Effector memory CD8-positive, alpha-beta T cell (primary cell): ENCODE measurements at regions not wholly inside any gene's neighbourhood (a gene's known extent, or its start where the extent isn't known, plus 50 kb on each side); places are given as distances from the start of the nearest gene placed in this dataset.
"Not testable (repeated sequence)": the region's sequence is repeated elsewhere in the genome, so short reads cannot be mapped to it uniquely, and the experiment has no call there.

Experiments
- ATAC-seq: fragments of 150-1000 bp; cut with Tn5 transposase; replicated peaks from 2 replicates; pipeline ENCODE4 v1.10.0; 2021; ENCODE audit warnings: mild to moderate bottlenecking, moderate library complexity
- DNase-seq, 3 experiments: peaks; one replicate each; pipeline ENCODE4 v3.0.0; 2021
- H3K27ac Mint-ChIP-seq, 2 donors: one replicate each; pipeline ENCODE4 v1.8.0; 2022; ENCODE audit warnings: mild to moderate bottlenecking in 2 of 2, mixed read lengths in 2 of 2, moderate library complexity in 2 of 2
- H3K27me3 Mint-ChIP-seq, 2 donors: one replicate each; pipeline ENCODE4 v1.8.0; 2022; ENCODE audit warnings: mixed read lengths in 2 of 2
- H3K36me3 Mint-ChIP-seq: one replicate; pipeline ENCODE4 v1.8.0; 2022; ENCODE audit warnings: mild to moderate bottlenecking, moderate library complexity, mixed read lengths; ENCODE audit not compliant: insufficient read depth
- H3K4me1 Mint-ChIP-seq, 2 donors: one replicate each; pipeline ENCODE4 v1.8.0; 2022; ENCODE audit warnings: low read depth in 2 of 2, mixed read lengths in 2 of 2
- H3K4me3 Mint-ChIP-seq, 2 donors: one replicate each; pipeline ENCODE4 v1.8.0; 2022; ENCODE audit warnings: mild to moderate bottlenecking in 2 of 2, mixed read lengths in 2 of 2, moderate library complexity in 2 of 2
- H3K9me3 Mint-ChIP-seq, 2 donors: one replicate each; pipeline ENCODE4 v1.8.0; 2022; ENCODE audit warnings: mixed read lengths in 2 of 2

GRCh38 chr6:109897561-109898080 lies 80.5 kb upstream of the GPR6 start:
- ATAC-seq (no peak), DNase-seq (no peak)
- H3K36me3 Mint-ChIP-seq = no peaks in the 10 kb centered on the region
- no peaks in the 10 kb centered on the region for H3K9me3 Mint-ChIP-seq
- H3K4me3 Mint-ChIP-seq = no peak overlapping the region
- H3K4me1 Mint-ChIP-seq = no peaks in the 10 kb centered on the region
- H3K27ac Mint-ChIP-seq = no peak overlapping the region
- H3K27me3 Mint-ChIP-seq = peaks cover 29 to 58% of the 10 kb centered on the region in 2 donors

GRCh38 chr6:109901976-109902375 lies 76.1 kb upstream of the GPR6 start:
- no peak overlapping the region for H3K4me3 Mint-ChIP-seq
- H3K4me1 Mint-ChIP-seq = no peaks in the 10 kb centered on the region
- H3K36me3 Mint-ChIP-seq = no peaks in the 10 kb centered on the region
- ATAC-seq (no peak), DNase-seq (no peak)
- H3K27me3 Mint-ChIP-seq = peaks cover 36 to 75% of the 10 kb centered on the region in 2 donors
- H3K27ac Mint-ChIP-seq = no peak overlapping the region
- no peaks in the 10 kb centered on the region for H3K9me3 Mint-ChIP-seq

- Mint-ChIP-seq H3K9me3 (no peaks in the 10 kb centered on the region), H3K27ac (no peak overlapping the region), H3K4me3 (no peak overlapping the region), H3K4me1 (no peaks in the 10 kb centered on the region), H3K36me3 (no peaks in the 10 kb centered on the region), H3K27me3 (peaks cover 31 to 68% of the 10 kb centered on the region in 2 donors)
- no peak for DNase-seq
- no peak for ATAC-seq
Observed at GRCh38 chr6:109902870-109903269, 75.2 kb upstream of the GPR6 start.

- Mint-ChIP-seq H3K27me3 (peaks cover 29 to 58% of the 10 kb centered on the region in 2 donors), H3K4me1 (no peaks in the 10 kb centered on the region), H3K4me3 (no peak overlapping the region), H3K9me3 (no peaks in the 10 kb centered on the region), H3K27ac (no peak overlapping the region), H3K36me3 (no peaks in the 10 kb centered on the region)
- ATAC-seq = no peak
- no peak for DNase-seq
Observed at GRCh38 chr6:109910571-109910970, 67.5 kb upstream of the GPR6 start.

- H3K9me3 Mint-ChIP-seq = no peaks in the 10 kb centered on the region
- no peak overlapping the region for H3K27ac Mint-ChIP-seq
- no peak overlapping the region for H3K4me3 Mint-ChIP-seq
- DNase-seq (no peak), ATAC-seq (no peak)
- no peaks in the 10 kb centered on the region for H3K4me1 Mint-ChIP-seq
- no peaks in the 10 kb centered on the region for H3K36me3 Mint-ChIP-seq
- peaks cover 20 to 43% of the 10 kb centered on the region in 2 donors for H3K27me3 Mint-ChIP-seq
Observed at GRCh38 chr6:109912118-109912517, 66.0 kb upstream of the GPR6 start.

- H3K27me3 Mint-ChIP-seq = peaks cover 20 to 42% of the 10 kb centered on the region in 2 donors
- no peak overlapping the region for H3K4me3 Mint-ChIP-seq
- DNase-seq (no peak), ATAC-seq (no peak)
- no peak overlapping the region for H3K27ac Mint-ChIP-seq
- no peaks in the 10 kb centered on the region for H3K4me1 Mint-ChIP-seq
- H3K36me3 Mint-ChIP-seq = peaks cover 2% of the 10 kb centered on the region
- no peaks in the 10 kb centered on the region for H3K9me3 Mint-ChIP-seq
Observed at GRCh38 chr6:109912952-109913351, 65.2 kb upstream of the GPR6 start.

- H3K27me3 Mint-ChIP-seq = peaks cover 6 to 23% of the 10 kb centered on the region in 2 donors
- not testable (repeated sequence) for H3K4me3 Mint-ChIP-seq, H3K27ac Mint-ChIP-seq, H3K9me3 Mint-ChIP-seq, H3K4me1 Mint-ChIP-seq, H3K36me3 Mint-ChIP-seq, DNase-seq, ATAC-seq
Observed at GRCh38 chr6:109915748-109916147, 62.4 kb upstream of the GPR6 start.

GRCh38 chr6:109916759-109917158 lies 61.4 kb upstream of the GPR6 start:
- H3K9me3 Mint-ChIP-seq = no peaks in the 10 kb centered on the region
- H3K36me3 Mint-ChIP-seq = peaks cover 2% of the 10 kb centered on the region
- no peaks in the 10 kb centered on the region for H3K4me1 Mint-ChIP-seq
- H3K27ac Mint-ChIP-seq = no peak overlapping the region
- peaks cover 10 to 21% of the 10 kb centered on the region in 2 donors for H3K27me3 Mint-ChIP-seq
- no peak overlapping the region for H3K4me3 Mint-ChIP-seq
- DNase-seq (no peak), ATAC-seq (no peak)

GRCh38 chr6:109918227-109918626 lies 59.9 kb upstream of the GPR6 start:
- no peak overlapping the region for H3K4me3 Mint-ChIP-seq
- no peaks in the 10 kb centered on the region for H3K9me3 Mint-ChIP-seq
- DNase-seq (no peak), ATAC-seq (no peak)
- peaks cover 13 to 30% of the 10 kb centered on the region in 2 donors for H3K27me3 Mint-ChIP-seq
- peaks cover 6% of the 10 kb centered on the region for H3K36me3 Mint-ChIP-seq
- no peaks in the 10 kb centered on the region for H3K4me1 Mint-ChIP-seq
- no peak overlapping the region for H3K27ac Mint-ChIP-seq

GRCh38 chr6:109920911-109921310 lies 57.2 kb upstream of the GPR6 start:
- Mint-ChIP-seq H3K9me3 (no peaks in the 10 kb centered on the region), H3K27ac (no peak overlapping the region), H3K27me3 (peaks cover 25 to 56% of the 10 kb centered on the region in 2 donors), H3K4me3 (no peak overlapping the region), H3K4me1 (no peaks in the 10 kb centered on the region), H3K36me3 (peaks cover 6% of the 10 kb centered on the region)
- no peak for DNase-seq
- no peak for ATAC-seq

- no peaks in the 10 kb centered on the region for H3K4me1 Mint-ChIP-seq
- H3K27ac Mint-ChIP-seq = no peak overlapping the region
- ATAC-seq (no peak), DNase-seq (no peak)
- H3K27me3 Mint-ChIP-seq = peaks cover 25 to 62% of the 10 kb centered on the region in 2 donors
- no peak overlapping the region for H3K4me3 Mint-ChIP-seq
- no peaks in the 10 kb centered on the region for H3K9me3 Mint-ChIP-seq
- H3K36me3 Mint-ChIP-seq = peaks cover 3% of the 10 kb centered on the region
Observed at GRCh38 chr6:109922851-109923250, 55.3 kb upstream of the GPR6 start.

GRCh38 chr6:109925075-109925474 lies 53.0 kb upstream of the GPR6 start:
- no peak overlapping the region for H3K27ac Mint-ChIP-seq
- peaks cover 3% of the 10 kb centered on the region for H3K36me3 Mint-ChIP-seq

GRCh38 chr6:109927052-109927451 lies 51.1 kb upstream of the GPR6 start:
- Mint-ChIP-seq H3K27me3 (peaks cover 12 to 44% of the 10 kb centered on the region in 2 donors), H3K4me3 (no peak overlapping the region), H3K4me1 (no peaks in the 10 kb centered on the region), H3K27ac (no peak overlapping the region), H3K36me3 (peaks cover 3% of the 10 kb centered on the region), H3K9me3 (no peaks in the 10 kb centered on the region)
- ATAC-seq (no peak), DNase-seq (no peak)

More at GRCh38 chr6:109925075-109925474, 53.0 kb upstream of the GPR6 start:
- peaks cover 25 to 62% of the 10 kb centered on the region in 2 donors for H3K27me3 Mint-ChIP-seq
- H3K4me1 Mint-ChIP-seq = no peaks in the 10 kb centered on the region
- ATAC-seq (no peak), DNase-seq (no peak)
- no peaks in the 10 kb centered on the region for H3K9me3 Mint-ChIP-seq
- H3K4me3 Mint-ChIP-seq = no peak overlapping the region
